GM12891 (cell line): ENCODE measurements at regions not wholly inside any gene's neighbourhood (a gene's known extent, or its start where the extent isn't known, plus 50 kb on each side); places are given as distances from the start of the nearest gene placed in this dataset.

ENCODE experiments used
- POLR2A ChIP-seq: IDR thresholded peaks from 2 replicates; pipeline ENCODE4 v1.6.1; 2011; ENCODE audit warnings: low read depth, low read length, control low read depth
- POLR2AphosphoS5 ChIP-seq: IDR thresholded peaks from 2 replicates; pipeline ENCODE4 v1.6.1; 2011; ENCODE audit warnings: low read depth, low read length, control low read depth
- SPI1 ChIP-seq: IDR thresholded peaks from 2 replicates; pipeline ENCODE4 v1.6.1; 2011; ENCODE audit warnings: low read depth, low read length, control low read depth
- TAF1 ChIP-seq: IDR thresholded peaks from 2 replicates; pipeline ENCODE4 v1.6.1; 2011; ENCODE audit warnings: low read depth, low read length, control low read depth

- TF ChIP-seq TAF1 (no peak), POLR2AphosphoS5 (no peak), SPI1 (no peak), POLR2A (no peak)
Observed at GRCh38 chr2:5140347-5140746, 551.8 kb upstream of the SOX11 start.
